ENCODE measurements at regions not wholly inside any gene's neighbourhood (a gene's known extent, or its start where the extent isn't known, plus 50 kb on each side); places are given as distances from the start of the nearest gene placed in this dataset.

- Histone ChIP-seq H3K27ac (ENCODE audit: low read depth, low read length, poor library complexity, severe bottlenecking) (no peak overlapping the region), H3K4me3 (ENCODE audit: low read depth, low read length, poor library complexity, severe bottlenecking) (no peak overlapping the region), H3K79me2 (ENCODE audit: insufficient read depth, low read depth, low read length) (no peaks in the 10 kb centered on the region), H3K4me1 (ENCODE audit: insufficient read depth, low read length, poor library complexity, severe bottlenecking) (no peaks in the 10 kb centered on the region), H3K9me3 (ENCODE audit: low read length) (no peaks in the 10 kb centered on the region), H4K20me1 (ENCODE audit: insufficient read depth, low read length) (no peaks in the 10 kb centered on the region), H3K36me3 (ENCODE audit: insufficient read depth, low read length) (no peaks in the 10 kb centered on the region), H3K4me2 (ENCODE audit: low read length) (no peak overlapping the region), H3K9me2 (ENCODE audit: insufficient read depth, low read length) (no peaks in the 10 kb centered on the region), H2AFZ (ENCODE audit: low read length) (no peak overlapping the region)
- POLR2A ChIA-PET = no interaction called here
- BruUV-seq (replicated peaks) = no TSS peak
- CTCF ChIA-PET (ENCODE audit: unreplicated experiment) = no interaction called here
- no peak for TF ChIP-seq EZH2phosphoT487 (IDR thresholded peaks at IDR 0.05; ENCODE audit: borderline replicate concordance, low read depth, low read length)
- no peak for TF ChIP-seq CTCF (conservative IDR thresholded peaks at IDR 0.05; ENCODE audit: low read length)
- intact Hi-C loops (cut with micrococcal nuclease; ENCODE audit: unreplicated experiment) = no loop called here
- DNase-seq (ENCODE audit: low spot score) = no peak
These were observed 542.9 kb upstream of the JAG1 start for GRCh38 chr20:11216451-11217314.

- intact Hi-C loops (cut with micrococcal nuclease; ENCODE audit: unreplicated experiment) = no loop called here
- no peaks in the 10 kb centered on the region for H3K4me1 ChIP-seq (ENCODE audit: insufficient read depth, low read length, poor library complexity, severe bottlenecking)
- no peaks in the 10 kb centered on the region for H3K9me2 ChIP-seq (ENCODE audit: insufficient read depth, low read length)
- H3K9me3 ChIP-seq (ENCODE audit: low read length) = no peaks in the 10 kb centered on the region
- no peak overlapping the region for H3K4me2 ChIP-seq (ENCODE audit: low read length)
- H3K36me3 ChIP-seq (ENCODE audit: insufficient read depth, low read length) = no peaks in the 10 kb centered on the region
- no peak for DNase-seq (ENCODE audit: low spot score)
- POLR2A ChIA-PET = no interaction called here
- CTCF ChIA-PET (ENCODE audit: unreplicated experiment) = no interaction called here
- H3K27ac ChIP-seq (ENCODE audit: low read depth, low read length, poor library complexity, severe bottlenecking) = no peak overlapping the region
- TF ChIP-seq EZH2phosphoT487 (IDR thresholded peaks at IDR 0.05; ENCODE audit: borderline replicate concordance, low read depth, low read length) = no peak
- TF ChIP-seq CTCF (conservative IDR thresholded peaks at IDR 0.05; ENCODE audit: low read length) = no peak
- no peak overlapping the region for H3K4me3 ChIP-seq (ENCODE audit: low read depth, low read length, poor library complexity, severe bottlenecking)
- no TSS peak for BruUV-seq (replicated peaks)
- H3K79me2 ChIP-seq (ENCODE audit: insufficient read depth, low read depth, low read length) = no peaks in the 10 kb centered on the region
- H4K20me1 ChIP-seq (ENCODE audit: insufficient read depth, low read length) = no peaks in the 10 kb centered on the region
- H2AFZ ChIP-seq (ENCODE audit: low read length) = no peak overlapping the region
These were observed 543.8 kb upstream of the JAG1 start for GRCh38 chr20:11217326-11218172.
